Prostate gland (tissue), 2 donors: ENCODE measurements at regions not wholly inside any gene's neighbourhood (a gene's known extent, or its start where the extent isn't known, plus 50 kb on each side); places are given as distances from the start of the nearest gene placed in this dataset.

ENCODE experiments used
- DNase-seq: peaks from one replicate; pipeline ENCODE4 v3.0.0-alpha.2; 2019; ENCODE audit warnings: low spot score
- H3K27ac ChIP-seq, 2 donors: fragments of 200-600 bp; sonication (generic); 2 replicates each; pipeline ENCODE4 v1.5.1; 2017 to 2019
- H3K27me3 ChIP-seq: fragments of 200-600 bp; sonication (generic); replicated peaks from 2 replicates; pipeline ENCODE4 v1.5.1; 2019; ENCODE audit not compliant: insufficient read depth
- H3K36me3 ChIP-seq, 2 donors: fragments of 200-600 bp; sonication (generic); 1 replicate in 1 of 2; 2 replicates in 1 of 2; pipeline versions ENCODE4 v1.5.1 to v1.8.1; 2017 to 2019
- H3K4me1 ChIP-seq: fragments of 200-600 bp; sonication (generic); replicated peaks from 2 replicates; pipeline ENCODE4 v1.5.1; 2019
- H3K4me3 ChIP-seq, 2 donors: fragments of 200-600 bp; sonication (generic); 2 replicates each; pipeline ENCODE4 v1.5.1; 2017 to 2019
- H3K9me3 ChIP-seq: fragments of 200-600 bp; sonication (generic); 2 replicates; pipeline ENCODE4 v1.5.1; 2017
- CTCF ChIP-seq, 4 experiments: fragments of 200-600 bp in 2 of 4; fragments of 450-650 bp in 2 of 4; sonication (generic) in 2 of 4; IDR thresholded peaks; 1 replicate in 3 of 4; 2 replicates in 1 of 4; pipeline ENCODE4 v1.5.1; 2016 to 2019; ENCODE audit warnings: antibody characterized with exemption in 4 of 4, mild to moderate bottlenecking in 2 of 4, moderate library complexity in 2 of 4
- POLR2A ChIP-seq: fragments of 450-650 bp; IDR thresholded peaks from one replicate; pipeline ENCODE4 v1.6.1; 2016; ENCODE audit warnings: antibody characterized with exemption, mild to moderate bottlenecking
- POLR2AphosphoS5 ChIP-seq: sonication (generic); formaldehyde crosslinking; IDR thresholded peaks from one replicate; pipeline ENCODE4 v1.6.1; 2017; ENCODE audit warnings: antibody characterized with exemption
- WGBS: methylation state at CpG from one replicate; pipeline ENCODE4 v1.1.5; 2018; 5-methylcytosine and 5-hydroxymethylcytosine counted together
- intact Hi-C: fragments of 100-400 bp; cut with DNase I; formaldehyde crosslinking; loops from one replicate; pipeline ENCODE4 v1.14.2; 2022

- intact Hi-C loops = no loop called here
- Histone ChIP-seq H3K4me3 (no peak overlapping the region), H3K4me1 (no peaks in the 10 kb centered on the region), H3K9me3 (no peaks in the 10 kb centered on the region), H3K27ac (no peak overlapping the region), H3K27me3 (no peaks in the 10 kb centered on the region), H3K36me3 (no peaks in the 10 kb centered on the region)
- DNase-seq = no peak
- TF ChIP-seq CTCF (IDR thresholded peaks at IDR 0.05) (no peak), POLR2AphosphoS5 (no peak)
- WGBS = 67% methylated on average over 2 of the region's 2 CpGs
Observed at GRCh38 chr6:90765491-90765890, 178.6 kb upstream of the MAP3K7 start.

GRCh38 chr6:90764001-90764400 is 177.1 kb upstream of the MAP3K7 start:
- no peaks in the 10 kb centered on the region for H3K4me1 ChIP-seq
- intact Hi-C loops = no loop called here
- H3K27me3 ChIP-seq = no peaks in the 10 kb centered on the region
- no peak overlapping the region for H3K4me3 ChIP-seq
- H3K9me3 ChIP-seq = no peaks in the 10 kb centered on the region
- no peak overlapping the region for H3K27ac ChIP-seq
- H3K36me3 ChIP-seq = no peaks in the 10 kb centered on the region
- TF ChIP-seq CTCF (IDR thresholded peaks at IDR 0.05) = no peak
- no peak for TF ChIP-seq POLR2AphosphoS5
- no peak for TF ChIP-seq POLR2A
- DNase-seq = no peak
- WGBS = 86% methylated on average over 3 of the region's 3 CpGs

- 84% methylated on average over 3 of the region's 3 CpGs for WGBS
- H3K36me3 ChIP-seq = no peaks in the 10 kb centered on the region
- no peak overlapping the region for H3K4me3 ChIP-seq
- intact Hi-C loops = no loop called here
- no peak for TF ChIP-seq POLR2AphosphoS5
- no peak for TF ChIP-seq POLR2A
- TF ChIP-seq CTCF (IDR thresholded peaks at IDR 0.05) = no peak
- H3K27ac ChIP-seq = no peak overlapping the region
- H3K27me3 ChIP-seq = no peaks in the 10 kb centered on the region
- H3K9me3 ChIP-seq = no peaks in the 10 kb centered on the region
- H3K4me1 ChIP-seq = no peaks in the 10 kb centered on the region
- no peak for DNase-seq
Observed at GRCh38 chr6:90759664-90760063, 172.8 kb upstream of the MAP3K7 start.

- H3K9me3 ChIP-seq = no peaks in the 10 kb centered on the region
- intact Hi-C loops = no loop called here
- H3K27me3 ChIP-seq = no peaks in the 10 kb centered on the region
- H3K4me3 ChIP-seq = no peak overlapping the region
- no peak for DNase-seq
- WGBS = 79% methylated on average over 3 of the region's 3 CpGs
- TF ChIP-seq POLR2A (no peak), CTCF (IDR thresholded peaks at IDR 0.05) (no peak), POLR2AphosphoS5 (no peak)
- H3K36me3 ChIP-seq = no peaks in the 10 kb centered on the region
- H3K4me1 ChIP-seq = no peaks in the 10 kb centered on the region
- no peak overlapping the region for H3K27ac ChIP-seq
Observed at GRCh38 chr6:90758741-90759140, 171.9 kb upstream of the MAP3K7 start.

GRCh38 chr6:90753820-90754643 is 167.2 kb upstream of the MAP3K7 start:
- Histone ChIP-seq H3K36me3 (no peaks in the 10 kb centered on the region), H3K4me3 (no peak overlapping the region), H3K27ac (no peak overlapping the region), H3K27me3 (no peaks in the 10 kb centered on the region), H3K4me1 (no peaks in the 10 kb centered on the region), H3K9me3 (no peaks in the 10 kb centered on the region)
- WGBS = 66% methylated on average over 8 of the region's 8 CpGs
- TF ChIP-seq CTCF (IDR thresholded peaks at IDR 0.05) (no peak), POLR2A (no peak), POLR2AphosphoS5 (no peak)
- DNase-seq = no peak
- intact Hi-C loops = no loop called here
